HG03575 (cell line): ENCODE measurements at regions not wholly inside any gene's neighbourhood (a gene's known extent, or its start where the extent isn't known, plus 50 kb on each side); places are given as distances from the start of the nearest gene placed in this dataset.
"Not testable (repeated sequence)": the region's sequence is repeated elsewhere in the genome, so short reads cannot be mapped to it uniquely, and the experiment has no call there.

Source experiments
- ATAC-seq: cut with Tn5 transposase; IDR thresholded peaks from one replicate; pipeline ENCODE4 v1.9.1; 2021; ENCODE audit not compliant: unreplicated experiment, insufficient number of reproducible peaks, low FRiP score; ENCODE audit errors: extremely low read depth

- no peak for ATAC-seq
Measured at GRCh38 chr1:184826001-184826400, 71.3 kb upstream of the EDEM3 start.

GRCh38 chr1:184825571-184825970 is 70.9 kb upstream of the EDEM3 start:
- ATAC-seq = no peak

GRCh38 chr1:184824691-184825323 is 70.1 kb upstream of the EDEM3 start:
- ATAC-seq = no peak

- no peak for ATAC-seq
Measured at GRCh38 chr1:184823080-184823479, 68.4 kb upstream of the EDEM3 start.

- no peak for ATAC-seq
Measured at GRCh38 chr1:184822267-184822666, 67.6 kb upstream of the EDEM3 start.

- no peak for ATAC-seq
Measured at GRCh38 chr1:184821658-184822057, 67.0 kb upstream of the EDEM3 start.

GRCh38 chr1:184820956-184821355 is 66.3 kb upstream of the EDEM3 start:
- no peak for ATAC-seq

- ATAC-seq = no peak
Measured at GRCh38 chr1:184820218-184820750, 65.6 kb upstream of the EDEM3 start.

- no peak for ATAC-seq
Measured at GRCh38 chr1:184818646-184819045, 64.0 kb upstream of the EDEM3 start.

GRCh38 chr1:184817003-184817402 is 62.3 kb upstream of the EDEM3 start:
- not testable (repeated sequence) for ATAC-seq

- ATAC-seq = no peak
Measured at GRCh38 chr1:184813528-184814089, 59.0 kb upstream of the EDEM3 start.

- no peak for ATAC-seq
Measured at GRCh38 chr1:184811439-184812111, 56.9 kb upstream of the EDEM3 start.

GRCh38 chr1:184810735-184811343 is 56.2 kb upstream of the EDEM3 start:
- no peak for ATAC-seq

GRCh38 chr1:184806296-184806721 is 51.7 kb upstream of the EDEM3 start:
- ATAC-seq = no peak

GRCh38 chr1:184805667-184806295 is 51.1 kb upstream of the EDEM3 start:
- peak; percentile 64 for ATAC-seq
